NCI-H526 treated with DMSO at 0.1 percent for 48 hours (cell line): ENCODE measurements at regions not wholly inside any gene's neighbourhood (a gene's known extent, or its start where the extent isn't known, plus 50 kb on each side); places are given as distances from the start of the nearest gene placed in this dataset.
"Not testable (repeated sequence)": the region's sequence is repeated elsewhere in the genome, so short reads cannot be mapped to it uniquely, and the experiment has no call there.

Experiments used
- DNase-seq: peaks from one replicate; lab custom pipeline; 2025; lab: John Stamatoyannopoulos, UW

DNA sequence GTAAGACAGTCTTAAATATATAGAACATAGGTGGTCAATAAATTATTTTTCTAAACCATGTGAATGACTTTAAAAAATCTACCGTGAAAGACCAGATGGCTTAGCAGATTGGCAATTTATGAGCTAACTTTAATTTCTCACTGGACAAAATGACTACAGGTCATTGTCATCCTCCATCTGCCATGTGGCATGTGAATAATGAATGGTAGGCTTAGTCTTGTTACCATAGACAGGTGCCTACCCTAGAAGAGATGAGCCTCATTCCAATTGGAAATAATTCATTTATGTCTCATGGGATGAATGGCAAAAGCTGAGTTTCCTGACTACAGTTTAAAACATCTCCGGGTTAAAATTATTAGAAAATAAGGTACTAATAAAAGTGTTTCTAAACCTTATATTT is 1043.3 kb downstream of the FAT4 start:
- no peak for DNase-seq

DNA sequence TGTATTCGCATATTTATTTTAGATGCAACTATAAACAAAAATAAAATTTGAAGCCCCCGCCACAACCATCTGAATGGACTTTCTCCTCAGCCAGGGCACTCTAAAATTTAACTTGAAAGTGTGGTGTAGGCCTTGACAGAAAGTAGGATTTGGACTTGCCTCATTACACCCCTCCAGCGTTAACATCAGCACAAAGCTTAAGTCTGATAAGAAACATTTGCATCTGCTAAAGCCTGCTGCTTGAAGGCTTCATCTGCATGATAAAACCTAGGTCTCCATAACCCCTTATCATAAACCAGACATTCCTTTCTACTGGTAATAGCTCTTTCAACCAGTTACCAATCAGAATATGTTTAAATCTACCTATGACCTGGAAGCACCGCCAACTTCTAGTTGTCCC is 1046.5 kb downstream of the FAT4 start:
- no peak for DNase-seq

DNA sequence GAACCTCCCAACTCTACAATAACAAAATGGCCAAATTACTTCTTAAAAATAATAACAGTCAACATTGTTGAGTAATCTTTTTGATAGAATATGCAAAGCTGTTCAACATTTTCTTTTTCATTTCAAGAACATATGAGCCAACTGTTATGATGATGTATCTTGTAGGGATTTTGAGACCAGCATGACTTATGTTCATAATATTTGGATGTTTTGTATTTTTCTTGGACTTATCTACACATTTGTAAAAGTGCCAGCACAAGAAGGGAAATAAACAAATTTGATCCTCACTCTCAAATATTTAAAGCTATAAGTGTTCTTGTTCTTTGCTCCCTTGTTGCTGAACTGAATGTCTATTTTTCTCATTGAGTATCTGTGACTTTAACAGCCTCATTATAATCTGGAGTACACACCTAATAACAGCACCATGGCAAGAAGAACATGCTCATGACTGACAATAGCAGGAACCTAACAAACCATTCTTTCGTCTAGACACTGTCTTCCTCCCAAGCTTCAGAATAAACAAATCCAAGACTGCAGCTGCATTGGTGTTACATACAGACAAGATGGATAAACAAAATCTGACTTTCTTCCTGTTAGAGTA is 1049.7 kb downstream of the FAT4 start:
- no peak for DNase-seq

DNA sequence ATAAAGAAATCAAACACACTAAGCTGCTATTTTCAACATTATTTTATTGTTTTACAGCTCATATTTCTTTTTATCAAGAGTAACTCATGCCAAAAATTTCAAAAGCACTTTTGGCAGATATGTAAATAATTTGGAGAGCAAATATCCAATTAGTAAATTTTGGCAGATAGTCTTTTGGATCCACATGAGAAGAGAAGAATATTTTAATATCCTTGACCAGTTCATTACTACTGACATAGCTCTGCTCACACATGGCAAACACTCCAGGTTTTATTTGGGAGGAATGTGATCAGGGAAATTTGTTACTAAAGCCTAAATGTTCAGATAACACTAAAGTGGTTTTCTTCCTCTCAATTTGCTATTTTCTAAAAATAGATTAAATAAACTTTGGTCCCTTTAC is 1054.3 kb downstream of the FAT4 start:
- DNase-seq, result no peak

DNA sequence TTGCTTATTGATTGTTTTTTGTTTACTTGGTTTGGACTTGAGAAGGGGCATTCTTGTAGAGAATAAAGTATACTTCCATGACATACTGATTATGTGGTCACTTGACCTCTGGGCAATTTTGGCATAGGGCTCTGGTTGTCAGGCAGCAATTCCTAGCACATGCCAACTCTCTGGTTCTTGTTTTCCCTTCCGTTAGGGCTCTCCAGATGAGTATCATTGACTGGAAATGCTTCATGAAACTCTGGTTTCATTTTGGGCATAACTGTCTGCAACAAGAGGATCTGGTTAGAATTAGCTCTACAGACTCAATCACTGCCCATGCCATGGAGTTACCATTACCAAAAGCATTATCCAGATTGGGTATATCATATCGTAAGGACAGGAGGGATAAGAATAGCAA is 1057.9 kb downstream of the FAT4 start:
- no peak for DNase-seq

DNA sequence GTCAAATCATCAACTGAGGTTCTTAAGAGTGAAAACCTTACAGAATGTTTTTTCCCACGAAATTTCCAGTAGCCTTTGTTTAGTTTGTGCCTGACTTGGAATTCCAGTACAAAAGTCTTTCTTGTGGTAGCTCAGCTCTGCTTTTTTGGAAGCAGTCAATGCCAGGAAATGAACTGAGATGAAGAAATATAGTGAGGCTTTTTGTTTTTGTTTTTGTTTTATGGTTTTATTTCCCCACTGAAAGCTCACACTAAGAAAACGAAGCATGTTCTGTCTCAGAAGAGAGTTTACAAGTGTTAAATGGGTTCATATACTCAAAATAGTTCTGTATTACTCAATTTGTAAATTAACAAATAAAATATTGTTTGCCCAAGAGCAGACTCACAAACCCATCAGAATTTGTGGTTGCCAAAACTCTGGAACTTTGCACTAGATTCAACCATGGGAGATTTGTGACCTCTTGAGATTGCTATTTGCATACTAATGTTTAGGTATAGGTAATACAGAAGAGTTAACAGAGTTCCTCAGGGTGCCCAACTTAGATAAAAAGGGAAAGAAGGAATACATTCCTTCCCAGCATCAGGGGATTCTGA is 1060.8 kb downstream of the FAT4 start:
- DNase-seq, result no peak

DNA sequence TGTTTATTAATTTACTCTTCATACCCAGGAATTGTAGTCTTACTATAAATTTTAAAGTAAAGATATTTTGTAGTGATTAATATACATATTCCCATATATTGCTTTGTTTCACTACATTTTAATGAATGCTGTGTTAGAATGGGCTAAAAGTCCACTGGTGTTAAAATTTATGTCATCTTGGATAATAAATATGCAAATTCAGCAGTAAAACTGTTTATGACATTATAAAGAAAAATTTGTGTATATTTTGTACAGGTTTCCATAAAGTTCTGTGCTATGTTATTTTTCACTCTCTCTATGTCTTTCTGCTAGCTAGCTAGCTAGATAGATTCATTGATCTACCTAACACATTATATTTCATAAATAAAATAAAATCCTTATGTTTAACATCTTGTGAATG is 1071.2 kb downstream of the FAT4 start:
- no peak for DNase-seq

DNA sequence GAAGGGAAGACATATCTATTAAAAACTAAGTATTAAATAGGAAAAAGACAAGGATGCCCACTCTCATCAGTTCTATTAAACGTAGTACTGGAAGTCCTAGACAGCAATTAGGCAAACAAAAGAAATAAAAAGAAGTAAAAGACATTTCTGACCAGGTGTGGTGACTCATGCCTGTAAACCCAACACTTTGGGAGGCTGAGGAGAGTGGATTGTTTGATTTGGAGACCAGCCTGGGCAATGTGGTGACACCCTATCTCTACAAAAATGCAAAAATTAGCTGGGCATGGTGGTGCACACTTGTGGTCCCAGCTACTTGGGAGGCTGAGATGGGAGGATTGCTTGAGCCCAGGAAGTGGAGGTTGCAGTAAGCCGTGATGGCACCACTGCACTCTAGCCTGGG is 1071.8 kb downstream of the FAT4 start:
- DNase-seq, result no peak

DNA sequence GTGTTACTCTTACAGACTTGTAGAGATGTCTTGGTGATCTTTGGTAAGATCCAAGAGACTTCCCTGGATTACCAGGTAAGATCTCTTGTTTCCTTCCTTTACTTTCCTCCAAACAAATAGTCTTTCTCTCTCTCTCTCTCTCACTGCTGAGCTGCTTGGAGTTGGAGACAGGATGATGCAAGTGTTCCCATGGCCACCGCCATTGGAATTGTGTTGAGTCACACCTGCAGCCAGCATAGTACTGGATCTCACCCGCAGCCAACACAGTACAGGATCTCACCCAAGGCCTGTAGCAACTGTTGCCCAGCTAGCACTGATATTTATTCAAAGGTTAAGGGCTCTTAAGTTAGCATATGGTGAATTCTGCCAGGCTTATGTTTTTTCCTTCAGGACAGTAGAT is 1080.9 kb downstream of the FAT4 start:
- DNase-seq, result no peak

DNA sequence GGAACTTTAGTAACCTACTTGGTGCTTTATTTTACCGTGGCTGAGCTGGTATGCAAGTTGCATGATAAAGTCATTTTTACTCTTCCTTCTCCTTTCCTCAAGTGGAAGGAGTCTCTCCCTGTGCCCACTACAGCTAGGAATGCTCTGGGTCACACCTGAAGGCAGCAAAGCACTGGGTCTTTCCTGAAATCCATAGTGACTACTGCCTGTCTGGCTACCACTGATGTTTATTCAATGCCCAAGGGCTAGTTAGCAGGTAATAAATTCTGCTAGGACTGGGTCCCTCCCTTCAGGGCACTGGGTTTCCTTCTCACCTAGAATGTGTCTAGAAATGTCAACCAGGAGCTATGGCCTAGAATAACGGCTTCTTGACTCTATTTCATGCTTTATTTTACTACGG is 1081.4 kb downstream of the FAT4 start:
- DNase-seq, result no peak

DNA sequence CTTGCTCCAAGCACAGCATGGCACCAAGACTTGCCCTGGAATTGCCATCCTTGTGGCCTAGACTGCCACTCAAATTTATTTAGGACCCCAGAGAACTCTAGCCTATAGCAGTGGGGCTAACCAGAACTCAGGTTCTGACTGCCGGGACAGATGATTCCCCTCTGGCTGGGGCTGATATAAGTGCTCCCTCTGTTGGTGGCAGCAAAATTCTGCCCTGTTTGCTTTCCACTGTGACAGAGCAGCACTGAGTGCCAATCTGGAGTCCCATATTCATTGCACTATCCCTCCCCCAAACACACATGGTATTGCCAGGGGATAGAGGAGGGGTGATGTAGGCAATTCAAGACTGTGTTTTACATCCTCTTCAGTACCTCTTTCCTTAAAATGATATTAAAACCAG is 1081.9 kb downstream of the FAT4 start:
- DNase-seq, result no peak

DNA sequence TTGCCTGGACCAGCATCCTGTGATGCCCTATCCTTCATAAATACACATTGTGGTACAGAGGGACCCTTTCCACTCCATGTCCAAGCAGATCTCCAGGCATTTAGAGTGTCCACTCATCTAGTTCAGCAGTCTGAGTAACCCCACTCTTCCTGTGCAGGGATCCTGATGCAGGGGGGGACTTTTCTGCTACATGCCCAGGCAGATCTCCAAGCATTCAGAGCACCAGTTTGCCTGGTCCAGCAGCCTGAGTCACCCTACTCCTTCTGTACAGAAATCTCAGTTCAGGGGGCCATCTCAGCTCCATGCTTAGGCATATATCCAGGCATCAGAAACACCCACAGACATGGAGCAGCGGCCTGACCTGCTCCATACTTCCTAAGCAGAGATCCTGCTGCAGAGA is 1089.8 kb downstream of the FAT4 start:
- DNase-seq, result no peak

DNA sequence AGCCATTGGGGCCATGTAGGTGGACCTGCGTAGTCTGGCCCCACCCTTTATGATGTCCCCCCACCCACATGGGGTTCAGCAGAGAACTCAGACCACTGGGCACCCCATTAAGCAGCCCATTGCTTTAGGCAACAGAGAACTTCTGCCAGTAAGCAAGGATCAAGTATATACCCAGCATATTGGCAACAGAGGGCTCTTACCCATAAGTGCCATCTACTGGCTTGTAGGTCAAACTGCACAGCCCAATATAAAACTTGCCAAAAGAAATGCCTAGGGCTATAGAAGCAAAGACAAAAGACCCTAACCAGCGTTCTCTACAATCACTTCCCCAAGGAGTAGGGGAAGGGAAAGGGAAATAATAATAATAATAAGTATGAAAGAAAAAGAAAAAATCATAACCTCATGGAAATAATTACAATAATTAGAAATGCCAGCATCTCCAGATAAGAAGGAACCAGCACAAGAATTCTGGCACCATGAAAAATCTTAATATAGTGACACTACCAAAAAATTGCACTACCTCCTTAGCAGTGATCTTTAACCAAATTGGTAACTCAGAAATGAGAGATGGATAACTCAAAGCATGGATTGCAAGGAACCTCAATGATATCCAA is 1090.7 kb downstream of the FAT4 start:
- DNase-seq, result no peak

DNA sequence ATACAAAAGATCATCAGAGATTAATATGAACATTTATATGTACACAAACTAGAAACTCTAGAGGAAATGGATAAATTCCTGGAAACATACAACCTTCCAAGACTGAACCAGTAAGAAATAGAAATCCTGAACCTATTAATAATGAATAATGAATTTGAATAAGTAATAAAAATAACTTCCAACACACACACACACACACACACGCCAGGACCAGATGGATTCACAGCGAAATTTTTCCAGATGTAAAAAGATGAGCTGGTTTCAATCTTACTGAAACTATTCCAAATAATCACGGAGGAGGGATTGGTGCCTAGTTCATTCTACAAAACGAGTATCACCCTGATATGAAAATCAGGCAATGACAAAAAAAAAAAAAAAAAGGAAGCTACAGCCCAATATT is 1095.0 kb downstream of the FAT4 start:
- no peak for DNase-seq

DNA sequence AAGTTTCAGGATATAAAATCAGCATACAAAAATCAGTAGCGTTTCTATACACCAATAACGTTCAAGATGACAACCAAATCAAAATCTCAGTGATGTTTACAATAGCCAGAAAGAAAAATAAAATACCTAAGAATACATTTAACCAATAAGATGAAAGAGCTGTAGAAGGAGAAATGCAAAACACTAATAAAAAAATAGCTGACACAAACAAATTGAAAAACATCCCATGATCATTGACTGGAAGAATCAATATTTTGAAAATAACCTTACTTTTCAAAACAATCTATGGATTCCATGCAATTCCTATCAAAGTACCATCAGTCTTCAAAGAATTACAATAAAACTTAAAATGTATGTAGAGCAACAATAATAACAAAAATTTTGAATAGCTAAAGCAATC is 1096.3 kb downstream of the FAT4 start:
- DNase-seq, result no peak

DNA sequence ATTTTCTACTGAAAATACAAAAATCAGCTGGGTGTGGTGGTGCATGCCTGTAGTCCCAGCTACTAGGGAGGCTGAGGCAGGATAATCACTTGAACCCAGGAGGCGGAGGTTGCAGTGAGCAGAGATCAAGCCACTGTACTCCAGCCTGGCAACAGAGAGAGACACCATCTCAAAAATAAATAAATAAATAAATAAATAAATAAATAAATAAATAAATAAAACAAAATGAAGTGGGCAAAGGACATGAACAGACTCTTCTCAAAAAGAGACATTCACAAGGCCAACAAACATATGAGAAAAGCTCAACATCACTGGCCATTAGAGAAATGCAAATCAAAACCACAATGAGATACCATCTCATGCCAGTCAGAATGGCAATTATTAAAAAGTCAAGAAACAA is 1097.6 kb downstream of the FAT4 start:
- DNase-seq, result not testable (repeated sequence)

DNA sequence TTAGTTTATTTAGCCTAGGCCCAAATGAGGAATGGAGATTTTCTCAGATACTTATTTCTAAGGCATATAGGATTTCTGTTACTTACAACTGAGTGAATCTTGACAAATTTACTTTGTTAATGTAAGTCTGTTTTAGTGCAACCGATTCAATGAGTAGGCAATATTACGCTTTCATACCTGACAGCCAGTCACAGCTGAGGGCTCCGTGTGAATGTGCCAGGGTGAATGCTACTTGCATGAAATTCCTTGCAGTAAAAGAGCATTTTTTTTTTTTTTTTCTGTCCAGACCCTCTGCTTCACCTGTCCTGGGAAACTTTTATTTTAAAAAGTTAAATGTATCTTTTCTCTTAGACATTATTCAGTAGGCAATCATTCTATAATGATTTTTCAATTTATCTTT is 1100.0 kb downstream of the FAT4 start:
- DNase-seq, result no peak

DNA sequence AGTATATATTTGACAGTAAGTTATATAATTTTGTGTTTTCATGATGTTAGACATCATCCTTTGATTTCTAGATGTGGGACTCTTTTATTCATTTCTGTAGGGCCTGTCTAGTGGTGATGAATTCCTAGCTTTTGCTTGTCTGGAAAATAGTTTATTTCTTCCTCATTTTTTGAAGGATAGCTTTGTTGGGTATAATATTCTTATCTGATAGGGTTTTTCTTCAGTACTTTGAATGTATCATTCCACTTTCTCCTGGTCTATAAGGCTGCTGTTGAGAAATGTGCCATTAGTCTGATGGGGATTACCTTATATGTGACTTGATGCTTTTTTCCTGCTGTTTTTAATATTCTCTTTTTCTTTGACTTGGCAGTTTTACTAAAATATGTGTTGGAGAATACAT is 1104.5 kb downstream of the FAT4 start:
- no peak for DNase-seq

DNA sequence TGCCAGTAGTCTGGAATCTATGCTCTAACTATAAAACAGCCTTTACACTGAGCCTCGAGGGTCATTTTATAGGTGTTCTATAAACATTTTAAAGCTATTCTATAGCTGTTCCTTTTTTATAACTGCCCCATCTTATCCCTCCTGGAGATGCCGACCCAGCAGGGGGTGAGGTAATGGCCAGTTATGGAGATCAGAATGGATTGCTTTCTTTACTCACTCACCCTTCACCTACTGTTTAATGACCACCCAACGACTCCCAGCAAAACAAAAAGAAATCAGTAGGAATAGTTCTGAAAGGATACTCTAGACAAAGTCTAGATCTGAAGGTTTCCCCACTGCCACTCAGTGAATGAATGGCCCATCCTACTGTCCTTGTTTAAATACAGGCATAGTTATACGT is 1113.1 kb downstream of the FAT4 start:
- no peak for DNase-seq

DNA sequence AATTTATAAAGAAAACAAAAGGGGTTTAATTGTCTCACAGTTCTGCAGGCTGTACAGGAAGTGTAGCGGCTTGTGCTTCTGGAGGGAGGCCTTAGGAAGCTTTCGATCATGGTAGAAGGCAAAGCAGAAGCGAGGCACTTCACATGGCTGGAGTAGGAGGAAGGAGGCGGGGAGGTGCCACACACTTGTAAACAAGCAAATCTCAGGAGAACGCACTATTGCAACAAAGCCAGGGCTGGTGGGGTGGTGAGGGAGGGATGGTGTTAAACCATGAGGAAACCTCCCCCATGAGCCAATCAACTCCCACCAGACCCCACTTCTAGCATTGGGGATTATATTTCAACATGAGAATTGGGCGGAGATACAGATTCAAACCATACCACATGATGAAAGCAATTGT is 1116.3 kb downstream of the FAT4 start:
- no peak for DNase-seq

DNA sequence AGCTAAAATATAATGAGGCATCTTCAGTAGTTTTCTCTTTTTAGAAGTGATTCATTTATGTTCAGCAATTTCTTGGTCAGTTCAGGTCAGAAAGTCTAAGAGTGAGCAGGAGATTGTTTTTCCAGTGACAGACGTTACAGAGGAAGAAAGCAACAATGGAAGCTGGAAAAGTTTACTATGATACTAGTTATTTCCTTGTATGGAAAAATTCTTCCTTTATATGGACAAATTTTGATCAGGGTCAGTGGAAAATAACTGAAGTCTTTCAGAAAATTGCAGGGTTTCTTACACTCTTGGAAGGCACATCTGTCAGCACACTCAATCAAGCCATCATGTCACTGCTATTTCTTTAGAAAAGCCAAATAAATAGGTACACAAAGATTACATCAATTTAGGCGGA is 1120.7 kb downstream of the FAT4 start:
- no peak for DNase-seq

DNA sequence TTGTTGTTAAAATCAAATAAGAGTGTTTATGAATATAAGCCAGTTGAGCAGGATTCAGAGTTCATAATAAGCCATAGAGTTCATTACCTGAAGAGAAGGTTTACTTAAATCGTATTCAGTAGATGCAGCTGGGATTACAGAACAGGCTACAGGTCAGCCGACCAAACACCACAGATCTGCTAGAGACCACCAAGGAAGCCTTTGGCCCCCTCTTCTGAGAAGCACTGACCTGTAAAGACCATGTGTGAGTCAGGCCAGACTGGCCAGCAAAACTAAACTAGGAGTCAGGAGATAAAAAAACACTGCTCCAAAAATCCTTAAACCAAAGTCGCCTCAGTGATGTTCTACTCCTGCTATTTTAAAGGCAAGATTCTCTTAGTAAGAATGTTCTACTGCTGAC is 1125.5 kb downstream of the FAT4 start:
- DNase-seq, result no peak

DNA sequence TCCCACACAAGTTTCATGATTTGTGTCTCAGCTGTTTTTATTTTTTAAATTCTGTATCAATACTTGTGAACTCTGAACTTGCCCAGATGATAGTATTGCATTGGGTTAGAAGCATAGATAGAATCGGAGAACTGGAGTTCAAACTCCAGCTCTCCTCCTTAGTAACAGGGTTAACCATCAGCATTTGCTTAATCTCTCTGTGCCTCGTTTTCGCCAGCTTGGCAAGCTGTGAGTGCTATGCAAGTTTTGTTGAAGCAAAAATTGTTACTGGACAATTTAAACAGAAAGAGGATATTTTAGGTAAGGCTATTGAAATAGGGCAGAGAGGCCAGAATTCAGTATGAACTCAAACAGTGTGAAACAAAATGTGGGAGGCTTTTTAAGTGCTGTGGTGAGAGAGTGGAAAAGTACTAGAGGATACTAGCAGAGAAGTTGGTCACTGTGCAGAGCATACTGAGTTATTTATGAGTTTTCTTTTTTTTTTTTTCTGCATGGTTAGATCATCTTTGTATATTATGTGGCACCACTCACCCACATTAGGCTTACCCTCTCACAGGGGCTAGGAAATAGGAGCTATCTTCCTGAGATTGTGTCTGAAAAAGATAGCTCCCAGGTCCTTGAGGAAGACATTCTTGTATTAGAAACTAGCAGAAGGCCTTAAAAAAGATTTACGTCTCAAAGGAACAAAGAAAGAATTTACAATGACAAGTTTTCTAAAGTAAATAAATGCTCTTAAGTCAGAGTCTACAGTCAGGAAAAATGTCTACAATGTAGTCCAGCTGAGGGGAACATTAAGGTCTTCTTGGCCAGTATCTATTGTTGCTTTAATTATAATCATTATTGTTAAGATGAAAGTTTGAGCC is 1126.6 kb downstream of the FAT4 start:
- no peak for DNase-seq
